Glomerular endothelial cell (primary cell): ENCODE measurements at regions not wholly inside any gene's neighbourhood (a gene's known extent, or its start where the extent isn't known, plus 50 kb on each side); places are given as distances from the start of the nearest gene placed in this dataset.

Source experiments
- DNase-seq: peaks from one replicate; pipeline ENCODE4 v3.0.0-alpha.2; 2011; ENCODE audit warnings: low read depth, low spot score; ENCODE audit errors: extremely low read depth

GRCh38 chr6:129920103-129920798 lies 59.1 kb upstream of the TMEM244 start:
- DNase-seq: no peak

GRCh38 chr6:129911732-129912131 lies 50.6 kb upstream of the TMEM244 start:
- no peak for DNase-seq
